Mesodermal cell (in vitro differentiated cells): ENCODE measurements at regions not wholly inside any gene's neighbourhood (a gene's known extent, or its start where the extent isn't known, plus 50 kb on each side); places are given as distances from the start of the nearest gene placed in this dataset.

Experiments
- H3K27ac ChIP-seq: 2 replicates; pipeline ENCODE4 v1.7.0; 2013; ENCODE audit warnings: mild to moderate bottlenecking, low read depth, low read length, moderate library complexity; ENCODE audit not compliant: severe bottlenecking
- H3K36me3 ChIP-seq: 2 replicates; pipeline ENCODE4 v1.7.1; 2013; ENCODE audit warnings: mild to moderate bottlenecking, low read length, moderate library complexity; ENCODE audit not compliant: control insufficient read depth, insufficient read depth
- H3K4me1 ChIP-seq: one replicate; pipeline ENCODE4 v1.7.1; 2013; ENCODE audit warnings: mild to moderate bottlenecking, low read length; ENCODE audit not compliant: insufficient read depth, control insufficient read depth, poor library complexity, severe bottlenecking
- H3K4me3 ChIP-seq: 2 replicates; pipeline ENCODE4 v1.7.0; 2013; ENCODE audit warnings: low read length, control low read depth, mild to moderate bottlenecking; ENCODE audit not compliant: insufficient read depth, poor library complexity, severe bottlenecking; ENCODE audit errors: extremely low read depth
- H3K9me3 ChIP-seq: 2 replicates; pipeline ENCODE4 v1.7.1; 2013; ENCODE audit warnings: mild to moderate bottlenecking, low read length, moderate library complexity; ENCODE audit not compliant: control insufficient read depth
- WGBS, 2 experiments: methylation state at CpG; one replicate each; pipeline ENCODE4 v1.1.5; 2013; ENCODE audit warnings: missing lambda C conversion rate in 2 of 2; ENCODE audit not compliant: insufficient coverage in 2 of 2; 5-methylcytosine and 5-hydroxymethylcytosine counted together

DNA sequence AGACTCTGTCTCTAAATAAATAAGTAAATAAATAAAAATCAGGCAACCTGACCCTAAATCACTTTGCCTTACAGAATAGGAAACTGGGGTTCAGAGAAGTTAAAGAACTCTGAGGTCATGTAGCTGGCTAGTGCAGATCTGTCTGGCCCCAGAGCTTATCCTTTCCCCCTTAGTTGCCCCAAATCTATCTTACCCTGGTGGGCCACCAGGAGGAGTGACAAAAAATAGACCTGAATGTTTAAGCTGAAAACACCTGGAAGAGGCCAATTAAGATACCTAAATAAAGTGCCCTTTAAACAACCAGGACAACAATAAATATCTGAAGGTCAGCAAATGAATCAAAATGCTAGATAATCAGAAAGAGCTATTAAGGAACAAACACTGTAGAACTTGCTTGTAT, 59.7 kb downstream of the TEX35 start:
- H3K4me1 ChIP-seq, result no peaks in the 10 kb centered on the region
- no peak overlapping the region for H3K27ac ChIP-seq
- H3K9me3 ChIP-seq, result no peaks in the 10 kb centered on the region
- no peaks in the 10 kb centered on the region for H3K36me3 ChIP-seq
- no peak overlapping the region for H3K4me3 ChIP-seq

DNA sequence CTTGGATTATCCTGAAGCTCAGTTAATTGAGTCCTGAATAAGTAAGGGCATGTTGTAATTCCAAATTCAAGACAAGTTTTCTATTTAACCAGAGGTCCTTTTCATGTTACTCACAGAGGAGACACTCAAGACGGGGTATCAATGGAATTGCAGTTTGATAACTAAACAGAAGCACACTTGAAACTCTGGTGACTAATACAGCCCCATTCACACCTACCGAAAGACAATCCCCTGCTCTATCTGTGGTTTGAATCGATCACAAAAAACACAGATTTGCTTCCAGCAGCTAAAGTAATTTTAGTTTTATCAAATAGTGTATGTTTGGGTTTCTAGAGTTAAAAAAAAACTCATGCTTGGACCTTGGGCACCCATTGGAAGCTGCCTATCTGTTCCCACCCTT, 60.4 kb downstream of the TEX35 start:
- H3K27ac ChIP-seq, result no peak overlapping the region
- no peak overlapping the region for H3K4me3 ChIP-seq
- 33 to 83% methylated on average over 1 of the region's 3 CpGs for WGBS, 2 experiments
- no peaks in the 10 kb centered on the region for H3K9me3 ChIP-seq
- no peaks in the 10 kb centered on the region for H3K4me1 ChIP-seq
- no peaks in the 10 kb centered on the region for H3K36me3 ChIP-seq

DNA sequence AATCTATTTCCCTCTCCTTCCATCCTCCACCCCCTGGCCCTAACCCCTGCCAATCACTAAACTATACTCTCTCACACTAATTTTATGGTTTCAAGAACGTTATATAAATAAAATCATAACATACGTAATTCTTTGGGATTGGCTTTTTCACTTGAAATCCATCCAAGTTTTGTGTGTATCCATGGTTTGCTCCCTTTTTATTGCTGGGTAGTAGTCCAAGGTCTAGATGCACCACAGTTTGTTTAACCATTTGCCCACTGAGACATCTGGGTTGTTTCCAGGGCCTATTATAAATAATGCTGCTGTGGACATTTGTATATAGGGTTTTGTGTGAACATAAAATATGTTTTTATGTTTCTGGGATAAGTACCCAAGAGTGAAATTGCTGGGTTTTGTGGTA, 61.4 kb downstream of the TEX35 start:
- Histone ChIP-seq H3K27ac (no peak overlapping the region), H3K4me3 (no peak overlapping the region), H3K9me3 (no peaks in the 10 kb centered on the region), H3K4me1 (no peaks in the 10 kb centered on the region), H3K36me3 (no peaks in the 10 kb centered on the region)
- no CpG with 5 or more reads among the region's 2 CpGs for WGBS, 2 experiments

DNA sequence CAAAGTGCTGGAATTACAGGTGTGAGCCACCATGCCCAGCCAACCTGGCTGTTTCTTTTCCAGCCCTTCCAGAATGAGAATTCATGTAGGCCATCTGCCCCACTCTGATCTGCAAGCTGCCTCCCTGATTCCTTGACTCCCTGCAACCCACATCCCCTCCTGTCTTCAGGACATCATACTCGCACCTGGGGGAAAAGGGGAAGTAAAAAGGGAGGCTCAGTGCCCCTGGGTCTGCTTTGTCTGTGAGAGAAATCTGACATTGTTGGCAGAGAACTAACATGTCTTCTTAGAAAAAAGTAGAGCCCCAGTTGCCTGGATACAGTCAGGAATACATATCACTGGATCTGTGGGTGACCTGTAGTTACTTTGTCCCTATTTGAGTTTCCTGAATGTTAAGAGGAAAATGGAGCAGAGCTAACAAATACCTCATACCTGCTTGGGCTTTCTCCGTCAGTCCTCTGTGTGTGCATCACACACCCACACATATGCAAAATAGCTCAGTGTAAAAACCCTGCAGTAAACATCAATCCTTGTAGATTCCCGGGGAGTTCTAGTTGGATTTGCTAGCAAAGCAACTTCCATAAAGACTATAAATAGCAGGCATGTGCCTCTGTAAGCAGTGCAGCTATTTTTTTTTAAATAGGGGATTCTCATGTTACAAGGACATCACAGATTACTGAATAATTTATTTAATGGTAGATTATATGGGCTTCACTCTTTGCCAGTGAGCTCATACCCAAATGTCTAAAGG, 62.9 kb downstream of the TEX35 start:
- Histone ChIP-seq H3K4me1 (no peaks in the 10 kb centered on the region), H3K4me3 (no peak overlapping the region), H3K36me3 (no peaks in the 10 kb centered on the region), H3K9me3 (no peaks in the 10 kb centered on the region), H3K27ac (no peak overlapping the region)
- WGBS, 2 experiments, result 75% methylated on average over 1 of the region's 3 CpGs; no CpG with 5 or more reads in 1 of the 2 experiments

DNA sequence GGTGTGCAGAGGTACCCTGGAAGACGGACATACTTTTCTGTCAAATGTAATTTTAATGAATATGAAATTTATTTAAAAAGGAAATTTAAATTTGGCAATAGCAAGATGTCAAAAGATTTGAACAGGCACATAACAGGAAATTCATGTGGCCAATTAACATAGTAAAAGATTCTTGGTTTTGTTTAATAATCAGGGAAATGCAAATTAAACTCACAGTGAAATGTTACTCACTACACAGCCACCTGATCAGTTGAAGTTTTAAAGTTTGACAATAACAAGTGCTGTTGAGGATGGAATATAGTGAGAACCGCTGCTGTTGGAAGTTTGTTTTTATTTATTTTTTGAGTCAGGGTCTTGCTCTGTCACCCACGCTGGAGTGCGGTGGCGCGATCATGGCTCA, 63.9 kb downstream of the TEX35 start:
- Histone ChIP-seq H3K4me1 (peaks cover 2% of the 10 kb centered on the region), H3K9me3 (no peaks in the 10 kb centered on the region), H3K27ac (no peak overlapping the region), H3K36me3 (no peaks in the 10 kb centered on the region), H3K4me3 (no peak overlapping the region)
- 81 to 95% methylated on average over 4 to 5 of the region's 6 CpGs for WGBS, 2 experiments

DNA sequence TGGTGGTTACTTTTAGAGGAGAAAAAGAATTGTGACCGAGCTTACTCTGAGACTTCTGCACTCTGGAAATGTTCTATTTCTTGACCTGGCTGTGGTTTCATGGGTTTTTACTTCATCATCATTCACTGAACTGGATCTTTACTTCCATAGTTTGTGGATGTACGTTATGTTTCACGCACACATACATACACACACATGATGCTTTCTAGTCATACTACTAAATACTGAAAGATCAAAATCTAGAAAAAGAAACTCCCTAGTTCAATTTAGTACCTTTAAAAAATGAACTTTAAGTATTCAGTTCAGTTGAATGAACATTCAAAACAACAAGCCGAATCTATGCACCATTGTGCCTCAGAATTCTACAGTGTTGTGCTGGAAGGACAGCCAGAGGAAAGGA, 65.0 kb downstream of the TEX35 start:
- Histone ChIP-seq H3K4me3 (no peak overlapping the region), H3K9me3 (no peaks in the 10 kb centered on the region), H3K36me3 (no peaks in the 10 kb centered on the region), H3K4me1 (peaks cover 2% of the 10 kb centered on the region), H3K27ac (no peak overlapping the region)
- 100% methylated on average over 1 of the region's 4 CpGs; no CpG with 5 or more reads in 1 of the 2 experiments for WGBS, 2 experiments

DNA sequence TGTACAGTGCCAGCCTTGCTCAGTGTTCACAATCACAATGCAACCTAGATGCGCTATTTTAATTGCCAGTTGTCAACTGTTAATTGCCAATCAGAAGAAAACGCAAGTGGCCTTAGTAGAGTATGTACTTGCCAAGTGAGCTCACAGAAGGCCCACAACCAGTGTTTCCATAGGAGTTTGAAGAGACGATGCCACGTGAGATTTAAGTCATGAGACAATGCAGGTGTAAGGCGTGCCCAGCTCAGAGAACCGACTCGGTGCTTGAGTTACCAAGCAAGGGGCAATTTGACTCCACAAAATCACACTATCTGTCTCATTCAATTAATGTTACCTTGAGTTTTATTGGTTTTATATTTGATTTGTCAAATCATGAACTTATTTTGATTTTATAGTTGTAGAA, 65.6 kb downstream of the TEX35 start:
- 84 to 86% methylated on average over 2 to 7 of the region's 7 CpGs for WGBS, 2 experiments
- Histone ChIP-seq H3K36me3 (no peaks in the 10 kb centered on the region), H3K27ac (no peak overlapping the region), H3K4me1 (peaks cover 2% of the 10 kb centered on the region), H3K4me3 (no peak overlapping the region), H3K9me3 (no peaks in the 10 kb centered on the region)

DNA sequence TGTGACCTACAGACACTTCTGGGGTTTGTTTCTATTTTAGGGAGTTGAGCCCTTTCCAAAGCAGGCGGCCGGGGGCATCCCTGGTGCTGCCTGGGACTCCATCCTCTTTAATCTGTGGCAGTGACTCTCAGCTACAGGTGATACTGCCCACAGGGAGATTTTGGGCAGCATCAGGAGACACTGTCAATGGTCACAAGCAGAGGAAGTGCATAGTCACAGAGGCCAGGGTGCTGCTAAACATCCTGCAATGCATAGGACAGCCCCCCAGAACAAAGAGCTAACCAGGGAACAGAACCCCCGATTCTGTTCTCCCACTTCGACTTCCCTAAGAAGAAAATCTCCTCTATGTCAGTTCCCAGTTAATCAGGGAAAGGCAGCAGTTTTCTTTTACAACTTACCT, 66.2 kb downstream of the TEX35 start:
- Histone ChIP-seq H3K4me1 (peaks cover 2% of the 10 kb centered on the region), H3K27ac (no peak overlapping the region), H3K4me3 (no peak overlapping the region), H3K36me3 (no peaks in the 10 kb centered on the region), H3K9me3 (no peaks in the 10 kb centered on the region)
- WGBS, 2 experiments, result 90 to 94% methylated on average over 4 of the region's 4 CpGs

DNA sequence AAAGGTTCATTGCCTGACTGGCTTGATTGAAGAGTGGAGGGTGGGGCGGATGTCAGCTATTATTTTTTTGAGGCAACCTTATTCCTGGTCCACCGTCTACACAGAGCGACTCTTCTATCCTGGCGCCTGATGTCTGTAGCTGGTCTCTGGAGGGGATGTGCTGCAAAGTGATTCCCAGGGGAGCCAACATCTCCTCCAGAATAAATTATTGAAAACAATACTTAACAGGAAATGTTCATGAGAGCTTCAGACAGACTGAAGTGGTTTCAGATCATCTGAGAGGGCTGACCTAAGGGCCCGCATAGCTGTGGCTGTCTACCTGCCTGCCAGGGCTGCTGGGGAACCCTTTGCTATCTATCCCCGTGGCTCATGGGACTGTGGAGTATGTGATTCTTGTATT, 66.7 kb downstream of the TEX35 start:
- Histone ChIP-seq H3K27ac (no peak overlapping the region), H3K36me3 (no peaks in the 10 kb centered on the region), H3K4me1 (peaks cover 2% of the 10 kb centered on the region), H3K4me3 (no peak overlapping the region), H3K9me3 (no peaks in the 10 kb centered on the region)
- 100% methylated on average over 1 to 2 of the region's 6 CpGs for WGBS, 2 experiments

DNA sequence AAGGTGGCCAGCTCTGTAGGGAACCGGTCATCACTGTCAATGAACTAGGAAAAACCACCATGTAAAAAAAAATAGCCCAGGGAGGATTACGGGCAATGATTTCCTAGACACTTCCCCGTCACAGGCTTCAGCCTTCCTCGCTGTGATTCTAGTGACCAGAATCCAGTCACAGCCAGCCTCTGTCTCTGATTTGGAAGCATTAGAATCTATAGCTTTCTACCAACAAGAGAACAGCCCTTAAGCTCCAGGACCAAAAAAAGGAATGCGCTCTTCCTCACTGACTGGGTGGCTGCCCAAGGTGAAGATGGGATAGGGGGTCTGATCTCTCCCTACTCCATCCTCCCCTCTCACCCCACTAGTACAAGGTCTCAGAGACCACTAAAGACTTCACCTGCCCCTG, 67.2 kb downstream of the TEX35 start:
- no peaks in the 10 kb centered on the region for H3K9me3 ChIP-seq
- H3K4me1 ChIP-seq, result peaks cover 2% of the 10 kb centered on the region
- no peak overlapping the region for H3K4me3 ChIP-seq
- no peaks in the 10 kb centered on the region for H3K36me3 ChIP-seq
- H3K27ac ChIP-seq, result no peak overlapping the region
- 77 to 95% methylated on average over 4 of the region's 5 CpGs for WGBS, 2 experiments

DNA sequence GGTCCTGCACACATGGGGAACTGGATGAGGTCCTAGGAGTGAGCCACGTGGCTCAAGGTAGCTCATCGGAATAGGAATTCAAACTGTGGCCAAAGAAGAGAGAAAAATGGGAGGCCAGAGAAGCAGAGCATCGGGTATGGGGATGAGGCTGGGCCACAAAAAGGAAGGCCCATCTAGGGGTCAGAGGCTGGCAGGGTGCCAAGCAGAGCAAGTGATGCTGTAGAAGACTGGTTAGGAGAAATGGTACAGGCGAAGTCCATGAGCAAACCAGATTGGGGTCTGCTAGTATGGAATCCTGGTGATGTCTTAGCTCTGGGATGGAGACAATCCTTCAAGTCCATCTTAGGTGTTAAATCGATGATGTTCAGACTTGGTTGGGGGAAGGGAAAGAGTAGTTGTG, 68.0 kb downstream of the TEX35 start:
- 90 to 95% methylated on average over 4 of the region's 5 CpGs for WGBS, 2 experiments
- no peaks in the 10 kb centered on the region for H3K9me3 ChIP-seq
- H3K27ac ChIP-seq, result no peak overlapping the region
- peaks cover 2% of the 10 kb centered on the region for H3K4me1 ChIP-seq
- H3K36me3 ChIP-seq, result no peaks in the 10 kb centered on the region
- no peak overlapping the region for H3K4me3 ChIP-seq
